NCI-H1417 (cell line): ENCODE measurements at regions not wholly inside any gene's neighbourhood (a gene's known extent, or its start where the extent isn't known, plus 50 kb on each side); places are given as distances from the start of the nearest gene placed in this dataset.

Experiments
- DNase-seq, 3 experiments: peaks; one replicate each; lab custom pipeline; 2025; lab: John Stamatoyannopoulos, UW

GRCh38 chr15:93485438-93486327 is 396.7 kb upstream of the RGMA start:
- peak in 1 of 3 experiments; percentile 34 for DNase-seq

GRCh38 chr15:93483923-93484322 is 394.9 kb upstream of the RGMA start:
- DNase-seq, result no peak

GRCh38 chr15:93482731-93483130 is 393.7 kb upstream of the RGMA start:
- no peak for DNase-seq

- DNase-seq, result no peak
Observed at GRCh38 chr15:93479715-93480114, 390.7 kb upstream of the RGMA start.

GRCh38 chr15:93478947-93479346 is 389.9 kb upstream of the RGMA start:
- DNase-seq, result peak in 1 of 3 experiments; percentile 26

GRCh38 chr15:93477721-93478120 is 388.7 kb upstream of the RGMA start:
- DNase-seq, result no peak

GRCh38 chr15:93477188-93477587 is 388.2 kb upstream of the RGMA start:
- no peak for DNase-seq

- no peak for DNase-seq
Observed at GRCh38 chr15:93476491-93477177, 387.6 kb upstream of the RGMA start.

- no peak for DNase-seq
Observed at GRCh38 chr15:93474728-93475127, 385.7 kb upstream of the RGMA start.

GRCh38 chr15:93469994-93470393 is 381.0 kb upstream of the RGMA start:
- no peak for DNase-seq

- DNase-seq, result peak; percentile 28 to 80 (median 79)
Observed at GRCh38 chr15:93467337-93467736, 378.3 kb upstream of the RGMA start.

- peak in 1 of 3 experiments; percentile 38 for DNase-seq
Observed at GRCh38 chr15:93466380-93466779, 377.4 kb upstream of the RGMA start.

- DNase-seq, result no peak
Observed at GRCh38 chr15:93462690-93463089, 373.7 kb upstream of the RGMA start.

- no peak for DNase-seq
Observed at GRCh38 chr15:93460717-93461116, 371.7 kb upstream of the RGMA start.

GRCh38 chr15:93459396-93459795 is 370.4 kb upstream of the RGMA start:
- DNase-seq, result no peak

- DNase-seq, result no peak
Observed at GRCh38 chr15:93458597-93458996, 369.6 kb upstream of the RGMA start.

- no peak for DNase-seq
Observed at GRCh38 chr15:93454788-93455187, 365.8 kb upstream of the RGMA start.

GRCh38 chr15:93452537-93453211 is 363.7 kb upstream of the RGMA start:
- DNase-seq, result no peak

- DNase-seq, result no peak
Observed at GRCh38 chr15:93451822-93452221, 362.8 kb upstream of the RGMA start.

- DNase-seq, result peak in 2 of 3 experiments; percentile 9 to 68
Observed at GRCh38 chr15:93451265-93451664, 362.3 kb upstream of the RGMA start.

GRCh38 chr15:93449798-93450197 is 360.8 kb upstream of the RGMA start:
- no peak for DNase-seq

- no peak for DNase-seq
Observed at GRCh38 chr15:93438310-93438709, 349.3 kb upstream of the RGMA start.

GRCh38 chr15:93432474-93432873 is 343.5 kb upstream of the RGMA start:
- no peak for DNase-seq
